H1 (cell line): ENCODE measurements at regions not wholly inside any gene's neighbourhood (a gene's known extent, or its start where the extent isn't known, plus 50 kb on each side); places are given as distances from the start of the nearest gene placed in this dataset.

ENCODE experiments used
- CTCF ChIA-PET: fragments of 300-600 bp; sonication (Branson Sonifier 250); formaldehyde crosslinking; loops from one replicate; lab custom pipeline; 2021; ENCODE audit not compliant: partially characterized antibody; lab: Charles Lee
- POLR2A ChIA-PET: fragments of 300-600 bp; sonication (Branson Sonifier 250); formaldehyde crosslinking; loops from one replicate; lab custom pipeline; 2021; ENCODE audit warnings: inconsistent platforms; ENCODE audit not compliant: partially characterized antibody; lab: Charles Lee
- DNase-seq, 2 experiments: peaks; one replicate each; pipeline versions ENCODE4 v3.0.0 to v3.0.0-alpha.2; 2010 to 2022; ENCODE audit warnings: low spot score in 2 of 2, low read depth in 1 of 2, mixed read lengths in 1 of 2
- FAIRE-seq: peaks from 2 replicates; lab custom pipeline; 2011; peaks lifted over from hg19 to GRCh38; lab: Jason Lieb, UNC
- H2AFZ ChIP-seq: 2 replicates; pipeline ENCODE4 v1.8.1; 2012; ENCODE audit warnings: low read length, inconsistent platforms
- H2AK5ac ChIP-seq: 2 replicates; pipeline ENCODE4 v1.6.1; 2013; ENCODE audit warnings: low read depth, low read length
- H2BK120ac ChIP-seq: replicated peaks from 2 replicates; pipeline ENCODE3; 2013; ENCODE audit warnings: low read depth, low read length, inconsistent platforms
- H2BK12ac ChIP-seq: 2 replicates; pipeline ENCODE4 v1.6.1; 2013; ENCODE audit warnings: low read depth, low read length
- H2BK15ac ChIP-seq: 2 replicates; pipeline ENCODE4 v1.6.1; 2013; ENCODE audit warnings: low read length
- H2BK20ac ChIP-seq: 2 replicates; pipeline ENCODE4 v1.6.1; 2013; ENCODE audit warnings: low read length
- H2BK5ac ChIP-seq: 2 replicates; pipeline ENCODE4 v1.6.1; 2013; ENCODE audit warnings: low read depth, low read length
- H3K14ac ChIP-seq: 2 replicates; pipeline ENCODE4 v1.6.1; 2013; ENCODE audit warnings: inconsistent platforms; ENCODE audit not compliant: insufficient read length
- H3K18ac ChIP-seq: 2 replicates; pipeline ENCODE4 v1.6.1; 2013; ENCODE audit warnings: low read length; ENCODE audit errors: extremely low read depth
- H3K23ac ChIP-seq: 2 replicates; pipeline ENCODE4 v1.6.1; 2013; ENCODE audit warnings: inconsistent platforms; ENCODE audit not compliant: insufficient read length
- H3K23me2 ChIP-seq: 2 replicates; pipeline ENCODE4 v1.6.1; 2013; ENCODE audit warnings: low read depth, low read length
- H3K27ac ChIP-seq: 2 replicates; pipeline ENCODE4 v1.6.1; 2011; ENCODE audit warnings: low read depth, low read length, inconsistent platforms
- H3K27me3 ChIP-seq, 4 experiments: replicated peaks in 1 of 4; 1 replicate in 1 of 4; 2 replicates in 3 of 4; pipeline versions ENCODE4 v1.6.1 to v1.8.1; 2011 to 2013; ENCODE audit warnings: low read length in 3 of 4, mild to moderate bottlenecking in 3 of 4, inconsistent platforms in 2 of 4, mixed read lengths in 2 of 4, moderate library complexity in 1 of 4; ENCODE audit not compliant: control insufficient read depth in 3 of 4, insufficient read depth in 3 of 4; ENCODE audit errors: extremely low read depth in 1 of 4
- H3K36me3 ChIP-seq, 4 experiments: 2 replicates each; pipeline versions ENCODE4 v1.6.1 to v1.8.1; 2011 to 2013; ENCODE audit warnings: mild to moderate bottlenecking in 4 of 4, low read length in 3 of 4, moderate library complexity in 2 of 4, control low read depth in 1 of 4, inconsistent platforms in 1 of 4; ENCODE audit not compliant: insufficient read depth in 4 of 4, control insufficient read depth in 2 of 4
- H3K4ac ChIP-seq: replicated peaks from 2 replicates; pipeline ENCODE3; 2013; ENCODE audit warnings: low read length, low read depth, mixed read lengths, inconsistent platforms; ENCODE audit not compliant: insufficient read length
- H3K4me1 ChIP-seq, 4 experiments: replicated peaks in 1 of 4; 1 replicate in 1 of 4; 2 replicates in 3 of 4; pipeline versions ENCODE4 v1.6.1 to v1.8.1; 2011 to 2013; ENCODE audit warnings: low read length in 3 of 4, inconsistent platforms in 2 of 4, mixed read lengths in 1 of 4; ENCODE audit not compliant: insufficient read depth in 4 of 4, control insufficient read depth in 3 of 4
- H3K4me2 ChIP-seq, 2 experiments: 2 replicates each; pipeline versions ENCODE4 v1.6.1 to v1.8.1; 2011 to 2013; ENCODE audit warnings: low read depth in 2 of 2, low read length in 2 of 2, control low read depth in 1 of 2, inconsistent platforms in 1 of 2, mild to moderate bottlenecking in 1 of 2; ENCODE audit not compliant: insufficient read depth in 1 of 2
- H3K4me3 ChIP-seq, 4 experiments: fragments of 200-600, 300-600 bp in 1 of 4; sonication (generic), shearing (Covaris generic), sonication (Bioruptor Twin) in 1 of 4; 2 replicates each; pipeline versions ENCODE4 v1.5.1 to v1.8.1; 2011 to 2016; ENCODE audit warnings: low read length in 4 of 4, low read depth in 3 of 4, control low read depth in 2 of 4, inconsistent platforms in 2 of 4, mild to moderate bottlenecking in 2 of 4, mixed read lengths in 1 of 4, moderate library complexity in 1 of 4; ENCODE audit not compliant: insufficient read depth in 2 of 4; ENCODE audit errors: extremely low read depth in 1 of 4
- H3K56ac ChIP-seq: replicated peaks from 2 replicates; pipeline ENCODE3; 2013; ENCODE audit warnings: low read depth, mild to moderate bottlenecking, mixed read lengths, low read length, inconsistent platforms; ENCODE audit not compliant: insufficient read length
- H3K79me1 ChIP-seq: 2 replicates; pipeline ENCODE4 v1.6.1; 2013; ENCODE audit warnings: low read depth, low read length, control low read depth
- H3K79me2 ChIP-seq, 2 experiments: 2 replicates each; pipeline versions ENCODE4 v1.6.1 to v1.8.1; 2012 to 2013; ENCODE audit warnings: low read length in 2 of 2, mild to moderate bottlenecking in 2 of 2, inconsistent platforms in 1 of 2; ENCODE audit not compliant: insufficient read depth in 2 of 2, control insufficient read depth in 1 of 2
- H3K9ac ChIP-seq, 4 experiments: replicated peaks in 1 of 4; 1 replicate in 1 of 4; 2 replicates in 3 of 4; pipeline versions ENCODE4 v1.6.1 to v1.8.1; 2011 to 2013; ENCODE audit warnings: low read depth in 3 of 4, low read length in 3 of 4, control low read depth in 2 of 4, mild to moderate bottlenecking in 2 of 4, moderate library complexity in 2 of 4, inconsistent platforms in 1 of 4; ENCODE audit errors: extremely low read depth in 1 of 4
- H3K9me3 ChIP-seq, 2 experiments: 2 replicates each; pipeline versions ENCODE4 v1.6.1 to v1.8.1; 2012 to 2013; ENCODE audit warnings: mild to moderate bottlenecking in 2 of 2, moderate library complexity in 2 of 2, control low read depth in 1 of 2, inconsistent platforms in 1 of 2, low read depth in 1 of 2, low read length in 1 of 2, mixed read lengths in 1 of 2; ENCODE audit not compliant: insufficient read depth in 2 of 2
- H4K20me1 ChIP-seq, 2 experiments: replicated peaks in 1 of 2; 2 replicates each; pipeline versions ENCODE3 to v1.8.1; 2011 to 2013; ENCODE audit warnings: inconsistent platforms in 2 of 2, low read length in 2 of 2, mild to moderate bottlenecking in 1 of 2; ENCODE audit not compliant: insufficient read depth in 2 of 2, control insufficient read depth in 1 of 2
- H4K5ac ChIP-seq: 2 replicates; pipeline ENCODE4 v1.6.1; 2013; ENCODE audit warnings: low read length, low read depth, mixed read lengths, inconsistent platforms; ENCODE audit not compliant: insufficient read length
- H4K8ac ChIP-seq: 2 replicates; pipeline ENCODE4 v1.8.0; 2013; ENCODE audit warnings: mild to moderate bottlenecking, moderate library complexity, low read length, inconsistent platforms; ENCODE audit not compliant: insufficient read depth; ENCODE audit errors: extremely low read depth
- H4K91ac ChIP-seq: replicated peaks from 2 replicates; pipeline ENCODE3; 2013; ENCODE audit warnings: low read length, mixed read lengths, inconsistent platforms; ENCODE audit not compliant: insufficient read length
- BACH1 ChIP-seq: IDR thresholded peaks from 2 replicates; pipeline ENCODE4 v1.6.1; 2012; ENCODE audit warnings: low read length, improper control_type of control experiment
- BRCA1 ChIP-seq: IDR thresholded peaks from 2 replicates; pipeline ENCODE4 v1.6.1; 2012; ENCODE audit warnings: low read depth, low read length, improper control_type of control experiment
- CHD2 ChIP-seq: IDR thresholded peaks from 2 replicates; pipeline ENCODE4 v1.6.1; 2012; ENCODE audit warnings: low read length, improper control_type of control experiment
- EP300 ChIP-seq, 2 experiments: IDR thresholded peaks; 1 replicate in 1 of 2; 2 replicates in 1 of 2; pipeline ENCODE4 v1.6.1; 2011 to 2012; ENCODE audit warnings: low read depth in 2 of 2, low read length in 2 of 2, mild to moderate bottlenecking in 2 of 2, borderline replicate concordance in 1 of 2, inconsistent platforms in 1 of 2, moderate library complexity in 1 of 2
- GABPA ChIP-seq: IDR thresholded peaks from 2 replicates; pipeline ENCODE4 v1.6.1; 2011; ENCODE audit warnings: mild to moderate bottlenecking, low read length, moderate library complexity, borderline replicate concordance; ENCODE audit not compliant: insufficient read depth
- JUND ChIP-seq: IDR thresholded peaks from 2 replicates; pipeline ENCODE4 v1.6.1; 2011; ENCODE audit warnings: mild to moderate bottlenecking, improper control_type of control experiment, low read length
- KDM4A ChIP-seq: IDR thresholded peaks from one replicate; pipeline ENCODE4 v1.7.1; 2012; ENCODE audit warnings: low read depth, mild to moderate bottlenecking, moderate library complexity, low read length, inconsistent platforms; ENCODE audit not compliant: severe bottlenecking
- KDM5A ChIP-seq: fragments of 200-600 bp; IDR thresholded peaks from 2 replicates; pipeline ENCODE4 v1.7.1; 2012; ENCODE audit warnings: mild to moderate bottlenecking, low read length, inconsistent platforms, mixed read lengths
- MAX ChIP-seq: IDR thresholded peaks from 2 replicates; pipeline ENCODE4 v1.6.1; 2012; ENCODE audit warnings: inconsistent platforms
- RBBP5 ChIP-seq: IDR thresholded peaks from 2 replicates; pipeline ENCODE4 v1.7.1; 2012; ENCODE audit warnings: low read depth, mild to moderate bottlenecking, inconsistent platforms, low read length, moderate library complexity, borderline replicate concordance
- RNF2 ChIP-seq: fragments of 200-900, 300-1000 bp; sonication (generic); IDR thresholded peaks from 2 replicates; pipeline ENCODE4 v1.7.1; 2016; ENCODE audit warnings: borderline replicate concordance, low read depth, mild to moderate bottlenecking, antibody characterized with exemption, low read length; ENCODE audit not compliant: poor library complexity, severe bottlenecking; ENCODE audit errors: missing control alignments
- SIN3A ChIP-seq, 2 experiments: IDR thresholded peaks in 1 of 2; conservative IDR thresholded peaks in 1 of 2; 2 replicates each; pipeline ENCODE4 v1.6.1; 2011 to 2012; ENCODE audit warnings: low read length in 2 of 2, improper control_type of control experiment in 1 of 2, low read depth in 1 of 2, mild to moderate bottlenecking in 1 of 2
- SP1 ChIP-seq: IDR thresholded peaks from 2 replicates; pipeline ENCODE4 v1.6.1; 2011; ENCODE audit warnings: low read depth, low read length
- SUZ12 ChIP-seq: fragments of 200-600 bp; sonication (generic); IDR thresholded peaks from 2 replicates; pipeline ENCODE4 v1.6.1; 2012; ENCODE audit warnings: mild to moderate bottlenecking, inconsistent platforms, low read length, moderate library complexity, mixed read lengths
- TEAD4 ChIP-seq: IDR thresholded peaks from 2 replicates; pipeline ENCODE4 v1.6.1; 2012; ENCODE audit warnings: low read depth, low read length, inconsistent platforms, mixed read lengths
- WGBS, 2 experiments: shearing (Covaris generic) in 1 of 2; methylation state at CpG; one replicate each; pipeline versions ENCODE4 v1.1.6 to v1.1.7; 2013 to 2015; ENCODE audit warnings: low lambda C conversion rate in 2 of 2, mixed read lengths in 2 of 2, inconsistent platforms in 1 of 2, low coverage in 1 of 2, missing lambda C conversion rate in 1 of 2; ENCODE audit not compliant: insufficient replicate concordance in 2 of 2, insufficient coverage in 1 of 2, insufficient read length in 1 of 2; ENCODE audit errors: extremely low coverage in 1 of 2, missing lambda C conversion rate in 1 of 2; 5-methylcytosine and 5-hydroxymethylcytosine counted together

- ChIA-PET CTCF (no interaction called here), POLR2A (no interaction called here)
- Histone ChIP-seq H2AFZ (no peak overlapping the region), H2BK12ac (no peak overlapping the region), H3K27me3 (no peaks in the 10 kb centered on the region), H3K23me2 (no peaks in the 10 kb centered on the region), H4K8ac (no peak overlapping the region), H3K4ac (no peak overlapping the region), H4K5ac (no peak overlapping the region), H2BK5ac (no peak overlapping the region), H4K20me1 (no peaks in the 10 kb centered on the region), H4K91ac (no peak overlapping the region), H2AK5ac (no peak overlapping the region), H3K36me3 (no peaks in the 10 kb centered on the region), H3K4me2 (no peak overlapping the region), H3K23ac (no peak overlapping the region), H3K14ac (no peak overlapping the region), H2BK15ac (no peak overlapping the region), H2BK120ac (no peak overlapping the region), H2BK20ac (no peak overlapping the region), H3K56ac (no peak overlapping the region), H3K79me2 (no peaks in the 10 kb centered on the region), H3K18ac (no peak overlapping the region), H3K9ac (no peak overlapping the region), H3K4me3 (no peak overlapping the region), H3K27ac (no peak overlapping the region), H3K4me1 (no peaks in the 10 kb centered on the region), H3K9me3 (no peaks in the 10 kb centered on the region), H3K79me1 (no peaks in the 10 kb centered on the region)
- TF ChIP-seq SIN3A (conservative IDR thresholded peaks at IDR 0.05 in 1 of 2, IDR thresholded peaks at IDR 0.05 in 1 of 2; ENCODE audit: low read depth in 1 of 2, low read length in 2 of 2) (no peak), SUZ12 (no peak), GABPA (no peak), BRCA1 (no peak), EP300 (IDR thresholded peaks at IDR 0.05; ENCODE audit: borderline replicate concordance in 1 of 2, low read depth in 2 of 2, low read length in 2 of 2) (no peak), KDM5A (no peak), RNF2 (no peak), MAX (no peak), RBBP5 (no peak), TEAD4 (no peak), KDM4A (no peak), SP1 (no peak), JUND (no peak), CHD2 (no peak), BACH1 (no peak)
- DNase-seq (no peak), FAIRE-seq (no peak)
- 83% methylated on average over 5 of the region's 5 CpGs; no CpG with 5 or more reads in 1 of the 2 experiments for WGBS, 2 experiments
Measured at GRCh38 chrX:10367406-10367805, 210.6 kb downstream of the CLCN4 start.
